ENCODE measurements at regions not wholly inside any gene's neighbourhood (a gene's known extent, or its start where the extent isn't known, plus 50 kb on each side); places are given as distances from the start of the nearest gene placed in this dataset.

DNA sequence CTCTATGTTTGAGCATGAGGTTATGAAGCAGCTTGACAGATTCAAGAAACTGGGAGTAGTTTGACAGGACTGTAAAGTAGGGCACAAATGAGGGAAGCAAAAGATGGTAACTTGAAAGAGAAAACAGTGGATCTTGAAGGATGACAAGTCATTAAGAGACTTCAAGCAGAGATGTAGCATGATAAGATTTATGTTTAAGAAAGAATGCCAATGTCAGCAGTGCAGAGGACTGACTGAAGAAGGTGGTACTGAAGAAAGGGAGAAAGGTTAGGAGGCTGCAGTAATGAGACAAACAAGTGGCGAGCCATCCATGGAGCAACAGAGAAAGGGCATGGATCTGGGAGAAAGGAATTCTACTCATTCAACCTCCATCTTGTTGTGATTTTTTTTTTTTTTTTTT, 120.2 kb upstream of the RAP1B start:
- ChIA-PET CTCF (no interaction called here), POLR2A (no interaction called here)

- CTCF ChIA-PET: no interaction called here
Measured at GRCh38 chr12:68491204-68491960, 119.3 kb upstream of the RAP1B start.

DNA sequence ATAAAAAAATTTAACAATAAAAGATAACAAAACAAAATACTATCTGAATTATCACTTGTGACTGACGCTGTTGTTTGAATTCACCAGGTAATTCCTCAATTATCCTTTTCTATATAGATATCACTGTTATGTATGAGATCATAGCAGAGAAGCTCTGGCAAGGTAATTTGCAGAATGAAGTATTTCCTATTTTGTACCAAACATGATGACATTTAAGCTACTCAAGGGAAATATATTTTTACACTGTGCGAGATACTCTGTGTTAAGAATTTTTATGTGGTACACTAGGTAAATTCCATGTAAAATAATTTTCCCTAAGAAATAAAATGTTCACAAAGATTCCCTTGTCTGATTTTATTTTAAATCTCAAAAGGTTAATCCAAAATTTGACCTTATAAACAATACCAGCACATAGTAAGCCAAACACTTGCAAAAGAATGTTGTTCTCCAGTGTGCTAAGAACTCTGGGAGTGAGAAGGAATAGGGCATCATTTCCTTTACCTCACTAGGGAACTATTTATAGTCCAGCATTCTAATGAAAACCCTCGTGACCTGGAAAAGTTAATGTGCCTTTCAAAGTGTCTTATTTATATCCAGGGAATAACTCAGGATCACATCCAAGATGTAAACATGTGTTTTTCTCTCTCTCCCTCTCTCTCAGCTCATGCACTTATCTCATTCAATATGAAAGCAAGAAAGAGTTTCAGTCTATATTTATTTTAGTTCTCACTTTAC, 115.2 kb upstream of the RAP1B start:
- ChIA-PET CTCF (no interaction called here), POLR2A (no interaction called here)

More at GRCh38 chr12:68491204-68491960, 119.3 kb upstream of the RAP1B start:
- POLR2A ChIA-PET: no interaction called here

DNA sequence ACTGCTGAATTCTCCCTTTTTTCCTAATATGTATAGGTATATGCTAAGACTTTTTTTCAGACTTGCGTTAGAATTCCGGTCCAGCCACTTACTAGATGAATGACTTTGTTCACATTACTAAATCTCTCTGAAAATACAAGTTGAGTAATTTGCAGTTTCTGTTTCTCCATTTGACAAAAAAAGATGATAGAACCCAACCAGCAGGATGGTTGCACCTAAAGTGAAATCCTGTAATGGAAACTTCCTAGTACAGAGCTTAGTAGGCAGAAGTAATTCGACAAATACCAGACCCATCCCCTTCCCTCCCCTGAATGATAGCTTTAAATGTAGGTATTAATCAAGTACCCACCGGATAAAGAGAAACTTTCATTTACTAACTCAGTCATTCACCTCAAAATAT, 113.6 kb upstream of the RAP1B start:
- POLR2A ChIA-PET: interaction anchor here (0.6 to 1.8 kb wide), 8 partner anchors 13 to 124 kb away, joined by 3 to 8 read pairs (median 6); partner anchors contain the start of gene RAP1B

GRCh38 chr12:68497702-68498101, 113.0 kb upstream of the RAP1B start:
- POLR2A ChIA-PET: interaction anchor here (0.7 to 1.8 kb wide), 8 partner anchors 14 to 125 kb away, joined by 3 to 8 read pairs (median 4); partner anchors contain the start of gene RAP1B
- CTCF ChIA-PET: interaction anchor here (1.1 to 2.4 kb wide), 6 partner anchors 14 to 133 kb away, joined by 3 to 7 read pairs (median 4); no protein-coding TSS in a partner anchor

More for the DNA sequence above, 113.6 kb upstream of the RAP1B start:
- CTCF ChIA-PET: interaction anchor here (1.1 to 2.4 kb wide), 4 partner anchors 13 to 132 kb away, joined by 3 to 7 read pairs (median 4); no protein-coding TSS in a partner anchor

DNA sequence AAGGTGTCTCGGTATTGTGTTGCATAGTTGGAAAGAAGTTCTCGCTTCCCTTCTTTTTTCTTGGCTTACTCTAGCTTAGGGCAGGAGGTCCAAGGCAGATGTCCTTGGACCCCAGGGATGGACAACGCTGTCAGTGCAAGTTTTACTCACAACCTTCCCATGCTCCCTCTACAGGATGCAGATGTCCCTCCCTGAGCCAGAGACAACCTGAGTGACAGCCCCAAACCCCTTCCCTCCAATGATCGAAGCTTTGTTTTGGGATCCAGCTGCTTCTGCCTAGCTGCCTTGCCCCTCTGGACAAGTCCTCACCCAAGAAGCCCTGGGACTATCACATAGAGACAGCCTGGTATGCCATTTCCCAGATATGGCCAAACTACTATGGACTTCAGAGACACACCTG, 112.0 kb upstream of the RAP1B start:
- CTCF ChIA-PET: interaction anchor here (1.0 to 2.4 kb wide), 5 partner anchors 12 to 134 kb away, joined by 3 to 7 read pairs (median 5); no protein-coding TSS in a partner anchor

DNA sequence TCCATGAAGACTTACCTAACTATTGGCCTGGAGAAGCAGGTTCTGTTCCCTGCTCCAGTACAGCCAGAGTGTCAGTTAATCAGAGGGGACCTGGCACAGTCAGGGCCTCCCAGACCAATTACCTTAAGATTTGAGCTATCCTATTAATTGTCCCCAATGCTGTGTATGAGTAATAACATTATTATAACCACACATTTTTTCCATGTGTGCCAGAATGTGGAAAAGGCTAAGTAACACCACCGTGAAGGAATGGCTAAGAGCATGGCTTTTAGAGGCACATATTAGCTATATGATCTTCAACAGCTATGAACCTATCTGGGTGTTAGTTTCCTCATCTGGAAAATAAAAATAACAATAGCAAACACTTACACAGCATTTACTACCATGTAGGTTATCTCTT, 111.1 kb upstream of the RAP1B start:
- ChIA-PET CTCF (interaction anchor here (1.0 kb wide), 1 partner anchor 11 kb away, joined by 3 read pairs; no protein-coding TSS in a partner anchor), POLR2A (interaction anchor here (0.5 kb wide), 1 partner anchor 12 kb away, joined by 6 read pairs; no protein-coding TSS in a partner anchor)

More for the DNA sequence above, 112.0 kb upstream of the RAP1B start:
- POLR2A ChIA-PET: interaction anchor here (1.4 kb wide), 1 partner anchor 48 kb away, joined by 4 read pairs; no protein-coding TSS in a partner anchor

DNA sequence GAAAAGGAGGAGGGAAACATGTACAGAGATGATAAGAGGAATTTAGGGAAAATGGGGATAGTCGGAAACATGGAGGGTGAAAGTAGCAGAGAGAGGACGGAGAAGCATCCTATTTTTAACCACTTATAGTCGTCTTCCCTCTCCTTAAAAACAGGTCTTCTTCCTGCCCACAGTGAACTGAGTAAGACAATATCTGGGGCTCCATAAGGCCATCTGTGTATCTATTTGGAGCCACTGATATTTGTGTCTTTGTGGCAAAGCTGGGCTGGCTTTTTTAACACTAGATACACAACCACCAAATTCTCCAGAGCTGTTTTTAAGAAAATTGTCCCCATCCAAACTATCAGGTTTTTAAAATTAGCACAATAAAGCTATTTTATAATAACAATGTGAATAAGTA, 109.5 kb upstream of the RAP1B start:
- ChIA-PET CTCF (no interaction called here), POLR2A (interaction anchor here (0.6 kb wide), 1 partner anchor 81 kb away, joined by 5 read pairs; no protein-coding TSS in a partner anchor)

- CTCF ChIA-PET: no interaction called here
- POLR2A ChIA-PET: interaction anchor here (0.6 kb wide), 1 partner anchor 79 kb away, joined by 3 read pairs; no protein-coding TSS in a partner anchor
Measured at GRCh38 chr12:68505970-68506369, 104.7 kb upstream of the RAP1B start.

- POLR2A ChIA-PET: interaction anchor here (0.6 kb wide), 1 partner anchor 78 kb away, joined by 3 read pairs; no protein-coding TSS in a partner anchor
- CTCF ChIA-PET: no interaction called here
Measured at GRCh38 chr12:68506619-68507018, 104.1 kb upstream of the RAP1B start.

GRCh38 chr12:68507657-68508056, 103.0 kb upstream of the RAP1B start:
- CTCF ChIA-PET: no interaction called here
- POLR2A ChIA-PET: no interaction called here

- ChIA-PET POLR2A (no interaction called here), CTCF (no interaction called here)
Measured at GRCh38 chr12:68508576-68508975, 102.1 kb upstream of the RAP1B start.

DNA sequence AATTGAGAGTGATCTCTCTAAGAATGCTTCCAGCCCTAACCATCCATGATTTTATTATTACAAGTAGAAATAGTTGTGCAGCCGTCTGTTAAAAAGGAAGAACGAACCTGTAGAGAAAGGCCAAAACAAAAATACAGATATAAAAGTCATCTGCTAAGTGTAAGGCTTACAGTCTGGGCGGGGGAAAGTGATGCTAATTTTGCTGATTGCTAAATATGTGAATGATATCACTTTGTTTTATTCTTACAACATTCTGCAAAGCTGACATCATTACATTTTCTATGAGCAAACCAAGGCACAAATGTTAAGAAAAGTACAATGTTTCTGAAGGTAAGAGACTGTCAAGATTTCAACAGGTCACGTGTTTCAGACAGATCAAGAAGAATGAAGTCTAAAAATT, 101.5 kb upstream of the RAP1B start:
- POLR2A ChIA-PET: no interaction called here
- CTCF ChIA-PET: interaction anchor here (1.0 kb wide), 1 partner anchor 52 kb away, joined by 3 read pairs; no protein-coding TSS in a partner anchor

GRCh38 chr12:68510397-68510796, 100.3 kb upstream of the RAP1B start:
- CTCF ChIA-PET: interaction anchor here (1.2 kb wide), 1 partner anchor 11 kb away, joined by 3 read pairs; no protein-coding TSS in a partner anchor
- POLR2A ChIA-PET: no interaction called here

DNA sequence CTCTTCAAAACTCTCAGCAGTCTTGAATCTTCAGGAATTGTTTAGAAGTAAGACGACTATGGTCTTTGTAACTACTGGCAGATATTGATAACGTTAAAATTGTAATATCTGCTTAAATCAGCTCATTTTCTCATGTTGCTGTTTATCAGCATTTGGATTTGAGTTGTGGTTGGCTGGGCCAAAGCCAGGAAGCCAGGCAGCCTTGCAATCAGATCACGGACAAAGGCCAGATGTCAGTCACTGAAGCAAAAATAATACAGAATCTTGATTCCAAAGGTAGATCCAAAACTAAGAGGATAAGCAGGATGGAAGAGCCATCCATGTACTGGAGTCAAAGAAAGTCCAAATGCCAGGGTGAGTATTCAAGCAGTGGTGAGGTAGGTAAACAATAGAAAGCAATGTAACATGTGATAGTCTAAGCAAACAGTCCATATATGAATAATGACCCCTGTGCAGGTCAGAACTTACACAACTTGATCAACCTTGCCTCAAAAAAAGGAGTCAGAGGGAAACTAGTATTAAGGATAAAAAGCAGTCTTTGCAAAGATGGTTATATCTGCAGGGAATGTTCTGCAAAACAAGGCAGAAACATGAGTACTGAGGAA, 95.8 kb upstream of the RAP1B start:
- CTCF ChIA-PET: no interaction called here
- POLR2A ChIA-PET: no interaction called here

- POLR2A ChIA-PET: no interaction called here
- CTCF ChIA-PET: no interaction called here
Measured at GRCh38 chr12:68515793-68516192, 94.9 kb upstream of the RAP1B start.

DNA sequence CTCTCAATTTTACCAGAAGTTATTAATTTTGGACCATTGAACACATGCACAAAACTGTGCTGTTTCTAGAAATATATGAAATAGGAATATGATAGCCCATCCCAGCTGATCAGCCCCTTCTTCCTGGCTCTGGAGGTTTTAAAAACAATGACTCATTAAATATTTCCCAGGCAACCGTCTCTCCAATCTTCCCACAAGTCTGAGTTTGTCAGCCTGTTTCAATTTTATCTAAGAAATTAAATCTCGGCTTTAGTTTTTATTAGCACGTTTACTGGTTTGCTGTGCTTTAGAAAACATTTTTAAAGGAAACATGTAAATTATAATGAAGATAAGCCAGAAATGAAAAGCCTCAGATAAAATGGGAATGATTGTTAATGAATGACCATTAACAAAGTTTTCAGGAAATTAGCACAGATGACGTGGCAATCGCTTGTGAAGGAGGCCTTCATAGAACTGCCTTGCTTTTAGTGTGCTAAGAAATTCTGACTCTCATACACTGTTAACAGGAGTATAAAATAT, 89.3 kb upstream of the RAP1B start:
- ChIA-PET POLR2A (no interaction called here), CTCF (no interaction called here)

GRCh38 chr12:68521848-68522502, 88.7 kb upstream of the RAP1B start:
- ChIA-PET POLR2A (no interaction called here), CTCF (no interaction called here)

GRCh38 chr12:68529466-68529865, 81.2 kb upstream of the RAP1B start:
- CTCF ChIA-PET: no interaction called here
- POLR2A ChIA-PET: no interaction called here
